ENCODE measurements at regions not wholly inside any gene's neighbourhood (a gene's known extent, or its start where the extent isn't known, plus 50 kb on each side); places are given as distances from the start of the nearest gene placed in this dataset.
"Not testable (repeated sequence)": the region's sequence is repeated elsewhere in the genome, so short reads cannot be mapped to it uniquely, and the experiment has no call there.

DNA sequence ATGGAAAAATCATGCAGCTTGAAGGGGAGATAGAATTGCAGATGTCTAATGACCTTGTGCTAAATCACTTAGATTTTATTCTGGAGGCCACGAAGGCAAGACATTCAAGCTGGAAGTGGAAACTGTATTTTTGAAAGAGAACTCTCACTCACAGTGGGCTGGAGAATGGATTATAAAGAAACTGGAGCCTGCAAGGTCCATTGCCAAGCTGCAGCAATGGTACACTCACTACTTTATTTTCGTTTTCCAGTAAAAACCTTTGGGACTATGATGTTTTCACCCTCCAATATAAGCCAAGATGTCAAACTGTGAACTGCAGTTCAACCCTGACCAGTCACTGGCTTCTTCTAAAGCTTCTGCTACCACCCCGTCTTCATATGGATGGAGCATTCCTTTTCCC lies 62.0 kb downstream of the SKIDA1 start:
- DNase-seq (ENCODE audit: low spot score) = no peak

- no peak for DNase-seq (ENCODE audit: low spot score)
These were observed 67.2 kb downstream of the SKIDA1 start for GRCh38 chr10:21458126-21458871.

DNA sequence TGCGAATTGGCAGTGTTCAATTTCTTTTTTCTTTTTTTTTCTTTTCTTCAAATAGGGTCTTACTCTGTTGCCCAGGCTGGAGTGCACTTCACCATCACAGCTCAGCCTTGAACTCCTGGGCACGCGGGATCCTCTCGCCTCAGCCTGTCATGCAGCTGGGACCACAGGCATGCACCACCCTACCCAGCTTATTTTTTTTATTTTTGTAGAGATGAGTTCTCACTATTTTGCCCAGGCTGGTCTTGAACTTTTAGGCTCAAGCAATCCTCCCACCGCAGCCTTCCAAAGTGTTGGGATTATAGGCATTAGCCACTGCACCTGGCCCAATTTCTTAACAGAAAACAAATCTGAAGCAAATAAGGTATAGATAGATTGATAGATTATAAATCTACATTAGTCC lies 69.3 kb downstream of the SKIDA1 start:
- no peak for DNase-seq (ENCODE audit: low spot score)

DNA sequence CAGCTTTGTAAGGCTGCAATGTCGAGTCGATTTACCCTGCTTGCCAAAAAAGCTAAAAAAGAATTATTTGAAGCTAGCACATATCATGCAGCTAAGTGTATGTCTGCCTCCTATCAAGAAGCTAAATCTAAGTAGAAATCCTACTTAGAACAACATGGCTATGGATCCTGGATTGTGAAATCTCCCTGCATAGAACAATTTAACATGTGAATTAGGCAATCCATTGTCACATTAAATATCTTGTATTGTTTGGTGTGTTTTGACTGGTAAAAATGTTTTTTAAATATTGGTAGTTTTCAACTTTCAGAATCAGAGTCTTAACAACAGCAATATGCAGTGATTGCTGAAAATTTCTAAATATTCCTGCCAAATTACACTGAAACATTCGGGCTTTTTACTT lies 73.3 kb downstream of the SKIDA1 start:
- no peak for DNase-seq (ENCODE audit: low spot score)

DNA sequence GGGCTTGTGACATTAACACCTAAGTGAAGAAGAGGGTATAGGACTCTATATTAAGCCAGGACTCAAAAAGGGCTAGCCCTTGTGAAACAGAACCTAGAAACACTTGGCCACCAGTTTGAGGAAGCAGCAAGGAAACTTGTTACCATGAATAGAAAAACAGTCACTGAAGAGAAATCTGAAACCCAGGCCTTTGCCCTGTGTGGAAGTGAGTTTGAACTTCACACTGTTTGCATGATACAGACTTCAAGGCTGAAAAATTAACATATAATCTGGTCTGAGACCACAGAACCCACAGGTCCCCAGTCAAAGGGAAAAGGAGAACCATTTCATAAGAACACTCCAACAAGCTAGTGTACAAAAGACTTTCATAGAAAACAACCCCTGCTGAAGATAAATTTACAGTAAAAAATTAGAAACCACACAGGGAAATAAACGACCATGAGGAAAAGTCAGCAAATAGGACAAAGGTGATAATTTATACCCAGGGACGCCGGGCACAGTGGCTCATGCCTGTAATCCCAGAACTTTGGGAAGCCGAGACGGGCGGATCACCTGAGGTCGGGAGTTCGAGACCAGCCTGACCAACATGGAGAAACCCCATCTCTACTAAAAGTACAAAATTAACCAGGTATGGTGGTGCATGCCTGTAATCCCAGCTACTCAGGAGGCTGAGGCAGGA lies 76.1 kb downstream of the SKIDA1 start:
- DNase-seq (ENCODE audit: low spot score) = no peak

GRCh38 chr10:21445163-21445562 lies 80.3 kb downstream of the SKIDA1 start:
- DNase-seq (ENCODE audit: low spot score) = no peak

- DNase-seq (ENCODE audit: low spot score) = no peak
These were observed 83.9 kb downstream of the SKIDA1 start for GRCh38 chr10:21441625-21442024.

- not testable (repeated sequence) for DNase-seq (ENCODE audit: low spot score)
These were observed 86.6 kb downstream of the SKIDA1 start for GRCh38 chr10:21438914-21439313.

- no peak for DNase-seq (ENCODE audit: low spot score)
These were observed 87.6 kb downstream of the SKIDA1 start for GRCh38 chr10:21437770-21438382.

- DNase-seq (ENCODE audit: low spot score) = no peak
These were observed 93.2 kb downstream of the SKIDA1 start for GRCh38 chr10:21432266-21432665.

DNA sequence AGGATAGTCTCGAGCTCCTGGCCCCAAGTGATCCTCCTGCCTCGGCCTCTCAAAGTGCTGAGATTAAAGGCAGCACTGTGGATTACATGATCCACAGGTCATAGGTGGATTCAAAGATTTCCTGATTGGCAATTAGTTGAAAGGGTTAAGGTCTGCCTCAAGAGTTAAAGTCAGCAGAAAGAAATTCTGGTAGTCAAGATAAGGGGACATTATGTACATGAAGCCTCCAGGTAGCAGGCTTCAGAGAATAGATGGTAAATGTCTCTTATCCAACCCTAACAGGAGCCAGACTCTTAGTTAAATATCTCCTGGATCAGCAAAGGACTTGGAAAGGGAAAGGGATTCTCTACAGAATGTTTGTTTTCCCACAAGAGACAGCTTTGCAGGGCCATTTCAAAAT lies 93.7 kb downstream of the SKIDA1 start:
- DNase-seq (ENCODE audit: low spot score) = no peak

DNA sequence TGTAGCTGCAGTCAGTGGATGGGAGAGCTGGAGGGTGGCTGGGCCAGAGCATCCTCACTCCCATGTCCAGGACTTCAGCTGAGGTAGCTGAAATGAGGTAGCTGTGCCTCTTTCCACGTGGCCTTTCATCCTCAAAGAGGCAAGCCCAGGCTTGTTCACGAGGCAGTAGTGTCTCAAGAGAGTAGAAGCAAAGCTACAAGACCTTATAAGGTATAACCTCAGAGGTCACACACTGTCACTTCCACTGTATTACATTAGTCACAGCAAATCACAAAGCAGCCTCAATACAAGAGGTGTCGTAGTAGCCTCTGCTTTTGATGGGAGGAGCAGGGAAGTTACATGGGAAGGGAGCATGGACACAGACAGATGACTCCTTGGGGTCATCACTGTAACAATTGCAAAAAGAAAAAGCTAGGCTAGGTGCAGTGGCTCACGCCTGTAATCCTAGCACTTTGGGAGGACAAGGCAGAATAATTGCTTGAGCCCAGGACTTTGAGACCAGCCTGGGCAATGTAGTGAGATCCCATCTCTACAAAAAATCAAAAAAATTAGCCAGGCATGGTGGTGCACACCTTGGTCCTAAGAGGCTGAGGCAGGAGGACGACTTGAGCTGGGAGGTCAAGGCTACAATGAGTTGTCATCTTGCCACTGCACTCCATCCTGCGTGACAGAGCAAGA lies 97.5 kb downstream of the SKIDA1 start:
- no peak for DNase-seq (ENCODE audit: low spot score)

DNA sequence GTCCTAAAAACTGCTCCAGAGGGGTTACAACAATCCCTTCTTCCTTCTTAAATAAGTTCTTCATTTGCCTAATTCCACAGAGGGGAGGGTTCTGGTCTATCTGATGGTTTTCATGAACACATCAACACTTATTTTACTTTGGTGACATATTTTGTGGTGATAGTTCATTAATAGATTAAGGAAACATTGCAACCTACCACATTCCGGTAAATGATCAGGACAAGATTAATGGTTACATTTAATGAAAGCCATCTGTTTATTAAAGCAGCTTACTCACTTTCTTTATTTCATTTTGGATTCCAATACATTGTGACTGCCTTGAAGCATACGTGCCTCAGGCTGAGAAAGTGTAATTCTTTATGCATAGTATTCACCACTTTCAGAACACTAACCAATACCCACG lies 101.0 kb downstream of the SKIDA1 start:
- DNase-seq (ENCODE audit: low spot score) = no peak

GRCh38 chr10:21423850-21424249 lies 101.6 kb downstream of the SKIDA1 start:
- DNase-seq (ENCODE audit: low spot score) = no peak

- no peak for DNase-seq (ENCODE audit: low spot score)
These were observed 102.1 kb downstream of the SKIDA1 start for GRCh38 chr10:21423338-21423737.

GRCh38 chr10:21421794-21422193 lies 103.7 kb downstream of the SKIDA1 start:
- DNase-seq (ENCODE audit: low spot score) = no peak

DNA sequence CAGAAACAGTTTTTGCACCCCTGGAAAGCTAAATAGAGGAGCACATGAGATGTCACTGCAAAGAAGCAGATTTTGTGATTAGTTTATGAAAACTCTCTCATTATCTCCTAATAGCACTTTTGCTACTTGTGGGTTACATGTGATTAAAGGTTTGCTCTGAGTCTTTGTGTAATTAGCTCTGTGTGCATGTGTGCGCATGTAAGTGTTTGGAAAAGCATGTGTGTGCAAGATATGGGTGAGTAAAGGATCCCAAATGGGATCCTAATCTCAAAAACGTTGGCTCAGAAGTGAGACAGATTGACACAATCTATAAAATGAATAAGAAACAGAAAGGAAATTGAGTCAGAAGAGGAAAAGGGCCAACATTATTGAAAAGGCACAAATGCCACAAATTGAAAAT lies 104.5 kb downstream of the SKIDA1 start:
- DNase-seq (ENCODE audit: low spot score) = no peak

DNA sequence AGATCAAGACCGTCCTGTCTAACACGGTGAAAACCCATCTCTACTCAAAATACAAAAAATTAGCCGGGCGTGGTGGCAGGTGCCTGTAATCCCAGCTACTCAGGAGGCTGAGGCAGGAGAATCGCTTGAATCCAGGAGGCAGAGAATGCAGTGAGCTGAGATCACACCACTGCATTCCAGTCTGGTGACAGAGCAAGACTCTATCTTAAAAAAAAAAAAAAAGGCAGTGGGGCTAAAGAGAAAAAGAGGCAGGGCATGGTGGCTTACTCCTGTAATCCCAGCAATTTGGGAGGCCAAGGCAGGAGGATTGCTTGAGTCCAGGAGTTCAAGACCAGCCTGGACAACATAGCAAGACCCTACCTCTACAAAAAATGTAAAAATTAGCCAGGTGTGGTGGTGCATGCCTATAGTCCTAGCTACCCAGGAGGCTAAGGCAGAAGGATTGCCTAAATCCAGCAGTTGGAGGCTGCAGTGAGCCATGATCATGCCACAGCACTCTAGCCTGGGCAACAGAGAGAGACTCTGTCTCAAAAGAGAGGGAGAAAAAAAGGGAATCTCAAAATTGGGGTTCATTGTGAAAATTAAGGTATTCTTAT lies 106.4 kb downstream of the SKIDA1 start:
- not testable (repeated sequence) for DNase-seq (ENCODE audit: low spot score)

- DNase-seq (ENCODE audit: low spot score) = no peak
These were observed 108.2 kb downstream of the SKIDA1 start for GRCh38 chr10:21417172-21417712.

DNA sequence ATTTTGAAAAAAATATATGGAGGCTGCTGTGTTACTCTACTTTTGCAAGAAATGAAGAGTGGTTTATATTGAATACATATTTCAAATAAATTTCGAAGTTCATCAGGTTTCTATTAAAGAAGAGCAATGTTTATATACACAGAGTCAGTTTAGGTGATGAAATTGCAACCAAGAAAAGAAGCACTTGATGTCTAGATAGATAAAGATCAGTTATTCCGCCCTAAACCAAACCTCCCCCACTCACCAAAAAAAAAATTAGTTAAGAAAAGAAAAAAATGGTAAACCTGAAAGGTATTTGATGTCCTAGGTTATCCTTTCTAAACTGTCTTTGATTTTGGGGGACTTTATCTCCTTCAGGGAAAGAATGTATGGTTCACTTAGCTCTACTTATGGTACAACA lies 111.8 kb downstream of the SKIDA1 start:
- no peak for DNase-seq (ENCODE audit: low spot score)

GRCh38 chr10:21413268-21413667 lies 112.2 kb downstream of the SKIDA1 start:
- no peak for DNase-seq (ENCODE audit: low spot score)

DNA sequence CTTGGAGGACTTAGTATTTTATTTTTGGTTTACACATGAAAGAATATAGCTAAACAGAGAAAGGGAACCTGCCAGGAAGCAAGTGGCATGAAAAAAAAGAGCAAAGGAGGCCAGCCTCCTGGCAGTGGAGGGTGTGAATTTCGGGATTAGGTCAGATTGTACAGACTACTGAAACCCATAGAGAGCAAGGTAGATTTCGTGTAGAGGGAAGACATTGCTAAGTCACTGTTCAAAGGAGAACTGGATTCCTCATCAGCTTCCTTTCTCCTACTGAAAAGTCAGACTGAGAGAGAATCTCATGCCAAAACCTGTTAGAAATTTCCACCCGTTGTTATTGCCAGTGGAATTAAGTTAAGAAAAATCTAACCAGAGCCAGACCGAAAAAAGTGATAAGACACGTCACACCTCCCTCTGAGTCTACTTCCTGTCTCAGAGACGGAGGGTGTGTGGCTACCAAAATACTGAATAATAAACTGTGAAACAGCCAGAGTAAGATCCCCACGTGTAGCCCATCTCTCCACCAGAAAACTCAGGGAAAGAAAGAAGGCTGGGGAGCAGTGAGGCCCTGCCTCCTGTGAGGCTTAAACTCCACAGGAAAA lies 118.8 kb downstream of the SKIDA1 start:
- no peak for DNase-seq (ENCODE audit: low spot score)
